ENCODE measurements at regions not wholly inside any gene's neighbourhood (a gene's known extent, or its start where the extent isn't known, plus 50 kb on each side); places are given as distances from the start of the nearest gene placed in this dataset.

DNA sequence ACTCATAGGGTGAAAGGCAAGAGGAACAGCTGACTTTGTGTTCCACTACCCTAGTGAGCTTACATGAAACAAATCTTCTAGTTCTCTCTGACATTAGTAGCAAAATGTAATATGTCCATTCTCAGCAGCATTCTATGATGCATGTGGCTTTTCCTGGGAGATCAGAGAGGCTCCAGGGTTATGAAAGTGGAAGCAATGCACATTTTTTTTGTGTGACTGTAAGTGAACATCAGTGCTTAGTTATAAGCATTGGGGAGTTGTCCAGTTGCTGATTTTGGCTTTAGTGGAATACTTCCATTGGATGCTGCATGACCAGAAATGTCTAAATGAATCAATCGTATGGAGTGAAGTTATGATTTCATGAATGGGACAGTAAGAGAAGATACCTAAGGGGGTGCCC is 255.9 kb downstream of the FAT3 start:
- peak; percentile 11 for DNase-seq (ENCODE audit: low spot score)

DNA sequence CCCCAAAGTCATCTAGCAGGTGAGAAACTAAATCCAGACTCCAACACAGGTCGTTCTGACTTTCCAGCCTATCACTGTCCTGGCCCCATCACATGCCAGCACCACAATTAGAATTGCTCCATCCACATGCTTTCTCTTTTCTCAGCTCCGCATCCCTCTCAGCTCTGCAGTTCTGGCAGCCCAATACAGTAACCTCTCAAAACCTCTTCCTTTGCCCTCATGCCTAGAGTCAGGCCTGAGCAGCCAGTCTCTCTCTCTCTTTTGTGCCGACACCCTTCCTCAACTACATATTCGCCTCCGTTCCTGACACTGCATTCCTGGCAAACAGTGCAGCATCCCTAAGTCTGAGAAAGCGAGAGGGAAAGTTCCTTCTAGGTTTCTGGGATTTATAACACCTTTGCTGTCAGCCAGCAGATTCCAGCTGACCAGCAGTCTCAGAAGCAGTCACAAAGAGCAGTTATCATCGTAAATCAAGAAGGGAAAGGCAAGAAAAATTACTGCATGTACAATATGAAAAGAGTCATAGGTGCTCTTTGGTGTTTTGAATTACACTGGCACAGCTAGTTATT is 258.0 kb downstream of the FAT3 start:
- no peak for DNase-seq (ENCODE audit: low spot score)

DNA sequence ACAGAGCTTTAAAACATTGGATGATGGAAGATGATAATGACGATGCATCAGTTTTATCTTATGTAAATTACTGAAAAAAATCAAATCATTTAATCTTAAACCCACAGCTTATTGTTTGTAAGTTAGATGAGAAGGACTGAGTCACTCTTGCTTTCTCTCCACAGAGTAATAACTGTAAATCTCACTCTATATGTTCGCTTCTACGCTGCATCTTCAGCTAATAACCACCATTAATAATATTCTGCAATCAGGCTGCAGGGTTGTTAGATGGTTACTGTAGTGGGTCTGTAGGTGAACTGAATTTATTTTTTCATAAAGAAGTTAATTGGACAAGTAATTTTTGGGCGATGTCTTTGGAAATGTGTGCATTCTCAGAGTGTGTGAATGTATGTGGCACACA is 260.0 kb downstream of the FAT3 start:
- no peak for DNase-seq (ENCODE audit: low spot score)

DNA sequence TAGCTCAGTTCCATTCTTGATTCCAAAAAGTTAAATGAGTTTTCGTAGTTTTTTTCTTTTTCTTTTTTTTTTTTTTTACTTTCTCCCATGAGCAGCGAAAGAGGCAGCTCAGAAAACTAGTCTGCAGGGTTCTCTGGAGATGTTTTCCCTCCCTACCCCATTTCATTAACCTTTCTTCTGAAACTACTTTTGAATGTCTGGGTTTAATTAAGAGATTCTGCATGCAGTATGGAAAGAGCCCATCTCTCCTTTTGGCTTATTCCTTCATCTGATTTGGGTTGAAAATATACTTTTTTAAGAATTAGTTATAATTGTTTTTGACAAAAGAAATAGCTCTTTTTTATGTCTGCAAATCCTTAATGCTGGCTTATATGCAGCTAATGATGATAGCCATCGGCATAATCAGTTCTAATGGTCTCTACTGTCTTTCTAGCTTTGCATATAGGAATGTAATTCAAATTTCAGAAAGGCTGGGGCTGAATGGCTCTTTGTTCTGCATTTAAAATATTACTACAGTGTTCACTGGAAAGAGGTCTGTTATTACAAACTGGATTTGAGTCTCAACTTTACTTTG is 265.3 kb downstream of the FAT3 start:
- DNase-seq (ENCODE audit: low spot score): no peak

DNA sequence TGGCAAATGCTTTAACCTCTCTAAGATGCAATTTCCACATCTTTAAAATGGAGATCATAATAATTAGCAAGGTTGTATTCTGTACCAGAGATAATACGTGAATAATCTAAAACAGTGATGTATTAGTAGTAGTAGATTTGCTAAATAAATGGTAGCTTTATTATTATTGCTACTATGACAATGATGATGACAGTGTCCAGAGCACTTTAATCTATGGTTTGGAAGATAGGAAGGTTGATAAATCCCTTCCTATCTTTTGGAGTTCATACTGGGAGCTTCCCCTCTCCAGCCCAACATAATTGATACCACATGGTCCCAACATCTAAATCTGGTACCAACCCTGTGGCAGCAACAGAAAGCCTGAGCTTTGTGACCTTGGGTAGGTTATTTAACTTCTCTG is 267.8 kb downstream of the FAT3 start:
- no peak for DNase-seq (ENCODE audit: low spot score)

DNA sequence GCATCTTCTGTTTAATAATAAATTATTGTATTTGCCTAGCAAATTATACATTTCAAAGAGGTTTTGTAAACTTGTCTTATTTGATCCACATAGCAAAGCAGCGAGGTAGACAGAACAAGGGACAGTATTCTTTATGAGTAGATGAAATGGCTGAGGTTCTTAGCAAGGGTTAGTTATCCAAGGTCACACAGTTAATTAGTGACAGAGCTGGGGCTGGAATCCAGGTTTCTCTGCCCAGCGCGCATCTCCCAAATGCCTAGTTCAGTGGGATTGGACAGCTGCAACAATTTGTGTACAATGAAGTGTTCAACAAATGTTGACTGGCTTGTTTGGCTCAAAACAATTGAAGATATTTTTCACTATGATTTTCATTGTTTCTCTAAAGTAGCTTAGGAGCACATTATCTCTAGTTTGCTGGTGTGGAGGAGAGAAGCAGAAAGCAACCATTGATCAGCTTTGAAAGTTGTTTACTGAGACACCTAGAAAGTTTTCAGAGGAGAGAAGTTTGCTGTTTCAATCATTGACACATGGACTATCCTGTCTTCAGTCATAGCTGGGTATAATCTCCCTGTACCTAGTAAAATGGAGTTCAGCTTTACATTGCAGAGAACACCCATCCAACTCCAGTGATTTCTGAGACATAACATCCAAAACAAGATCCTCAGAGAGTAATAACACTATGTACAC is 270.6 kb downstream of the FAT3 start:
- no peak for DNase-seq (ENCODE audit: low spot score)

DNA sequence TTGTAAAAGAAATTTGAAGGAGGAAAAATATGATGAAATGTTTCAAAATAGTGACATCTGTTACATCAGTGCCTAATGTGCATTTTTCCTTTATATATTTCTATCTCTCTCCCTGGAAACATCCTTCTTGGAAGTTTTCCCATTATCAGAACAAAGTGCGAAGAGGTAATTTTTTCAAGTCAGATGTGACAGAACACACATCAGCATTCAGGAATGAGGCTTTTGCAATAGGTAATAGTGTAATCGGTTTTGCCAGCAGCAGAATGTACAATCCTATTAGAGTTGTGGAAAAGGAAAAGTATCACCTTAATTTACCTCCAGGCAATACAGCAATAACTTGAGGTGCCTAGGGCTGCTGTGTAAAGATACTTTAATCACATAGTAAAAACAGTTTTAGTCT is 275.8 kb downstream of the FAT3 start:
- DNase-seq (ENCODE audit: low spot score): no peak

DNA sequence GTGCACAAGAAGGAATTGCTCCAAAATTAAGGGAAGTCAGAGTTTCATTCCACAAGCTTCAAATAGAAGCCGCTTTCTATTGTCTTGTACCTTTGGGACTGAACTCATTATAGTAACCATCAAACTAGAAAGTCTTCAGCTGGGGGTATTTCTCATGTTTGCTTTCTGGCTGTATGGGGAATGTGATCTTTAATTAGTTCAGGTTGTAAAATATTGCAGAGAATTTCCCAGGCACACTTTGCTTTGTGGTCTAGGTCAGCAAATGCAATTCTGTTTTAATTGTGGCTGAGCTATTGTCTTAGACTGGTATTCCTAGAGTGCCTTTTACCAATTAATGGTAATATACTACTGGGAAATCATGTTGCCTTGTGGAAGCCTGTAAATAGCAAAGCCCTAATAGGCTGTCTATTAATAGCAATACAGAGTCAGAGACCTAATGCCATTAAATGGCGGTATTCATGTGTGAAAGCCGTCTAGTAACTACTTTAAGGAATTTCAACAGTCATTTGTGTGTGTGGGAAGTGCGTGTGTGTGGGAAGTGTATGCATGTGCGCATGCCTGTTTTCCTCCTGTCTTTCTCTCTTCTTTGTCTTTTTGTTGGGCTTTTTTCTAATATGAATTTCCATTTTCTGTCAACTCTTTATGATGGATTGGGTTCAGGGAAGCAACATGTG is 276.6 kb downstream of the FAT3 start:
- DNase-seq (ENCODE audit: low spot score): no peak

DNA sequence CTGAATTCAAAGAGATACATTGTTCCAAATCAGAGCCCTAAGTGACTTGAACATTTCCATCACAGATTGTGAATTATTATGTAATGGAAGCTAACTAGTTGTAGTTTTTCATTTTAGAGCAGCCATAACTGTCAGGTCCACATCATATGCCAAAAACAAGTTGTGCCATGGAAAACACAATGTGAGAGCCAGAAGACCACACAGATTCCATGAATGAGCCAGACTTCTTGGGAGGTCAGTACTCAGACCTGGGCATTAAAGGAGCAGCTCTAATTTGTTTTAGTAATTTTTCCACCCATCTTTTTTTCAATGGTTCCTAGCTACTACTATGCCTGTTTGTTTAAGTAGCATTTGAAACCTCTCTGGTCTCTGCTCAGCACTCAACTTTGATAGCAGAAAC is 279.4 kb downstream of the FAT3 start:
- DNase-seq (ENCODE audit: low spot score): no peak

DNA sequence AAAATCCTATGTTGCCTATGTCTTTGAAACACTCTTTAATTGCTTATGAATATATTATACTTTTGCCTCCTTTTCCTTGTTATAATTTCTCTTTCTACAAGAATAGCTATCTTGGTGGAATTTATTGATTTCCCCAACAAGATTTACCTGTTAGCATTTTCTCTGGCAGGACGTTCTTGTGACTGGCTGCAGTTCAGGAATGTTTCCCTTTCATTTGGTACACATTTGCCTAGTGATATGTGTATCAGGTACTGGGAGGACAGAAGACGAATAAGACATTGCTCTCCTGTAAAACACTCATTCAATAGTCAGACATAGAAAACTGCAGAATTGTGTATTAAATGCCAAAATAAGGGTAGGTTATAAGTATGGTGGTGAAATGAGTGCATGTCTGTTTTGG is 279.9 kb downstream of the FAT3 start:
- DNase-seq (ENCODE audit: low spot score): no peak

DNA sequence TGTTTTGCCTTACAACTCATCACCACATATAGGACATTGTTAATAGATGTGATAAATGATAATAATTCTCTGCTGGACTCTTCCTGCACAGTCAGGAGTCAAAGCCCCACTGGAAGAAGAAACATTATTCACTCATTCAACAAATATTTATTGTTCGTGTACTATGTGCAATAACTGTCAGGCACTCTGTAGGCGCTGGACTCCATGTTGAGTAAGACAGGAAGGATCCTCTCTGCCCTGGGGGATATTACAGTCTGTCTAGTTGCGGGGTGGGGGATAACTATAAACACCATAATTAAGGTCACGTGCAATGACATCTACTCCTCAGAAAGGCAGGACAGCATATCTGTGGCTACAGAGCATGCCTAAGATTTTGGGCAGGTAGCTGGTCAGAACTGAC is 281.1 kb downstream of the FAT3 start:
- DNase-seq (ENCODE audit: low spot score): no peak

DNA sequence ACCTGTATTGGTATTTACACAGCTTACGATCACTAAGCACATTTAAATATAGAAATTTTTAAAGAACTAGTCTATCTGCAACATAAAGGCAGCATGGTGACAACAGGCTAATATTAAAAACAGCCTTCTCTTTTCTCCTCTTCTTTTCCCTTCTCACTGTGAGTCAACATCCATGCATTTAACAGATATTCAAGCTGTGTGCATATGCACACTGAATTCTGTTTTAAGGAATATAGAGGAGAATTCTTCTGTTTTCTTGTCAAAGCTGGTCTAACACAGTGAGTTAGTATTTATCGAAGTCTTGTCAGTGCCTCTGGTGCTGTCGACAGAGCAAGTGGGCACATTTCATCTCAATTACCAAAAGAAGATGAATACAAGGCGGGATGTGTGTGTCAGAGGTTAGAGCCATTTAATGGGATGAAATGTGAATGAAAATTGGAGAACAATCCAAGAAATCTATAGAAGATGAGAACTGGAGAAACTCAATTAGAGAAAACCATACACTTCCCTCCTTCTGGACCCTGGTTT is 282.3 kb downstream of the FAT3 start:
- DNase-seq (ENCODE audit: low spot score): no peak

DNA sequence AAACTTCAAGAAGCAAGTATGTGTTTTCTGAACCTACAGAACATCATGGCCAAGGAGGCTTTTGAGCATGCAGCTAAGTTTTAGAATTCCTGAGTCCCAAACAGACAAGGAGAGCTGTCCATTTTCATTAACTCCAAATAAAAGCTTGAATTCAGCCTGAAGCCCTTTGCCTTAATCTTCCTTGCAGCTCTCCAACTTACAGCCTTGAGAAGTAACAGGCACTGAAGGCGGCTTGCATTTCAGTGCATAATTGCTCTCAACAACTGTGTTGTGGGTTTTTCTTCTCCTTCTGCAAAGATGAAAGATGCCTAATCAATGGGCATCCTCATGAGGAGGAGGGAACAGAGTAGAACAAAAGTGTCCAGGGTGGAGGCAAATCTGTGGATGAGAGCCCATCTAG is 286.0 kb downstream of the FAT3 start:
- no peak for DNase-seq (ENCODE audit: low spot score)

DNA sequence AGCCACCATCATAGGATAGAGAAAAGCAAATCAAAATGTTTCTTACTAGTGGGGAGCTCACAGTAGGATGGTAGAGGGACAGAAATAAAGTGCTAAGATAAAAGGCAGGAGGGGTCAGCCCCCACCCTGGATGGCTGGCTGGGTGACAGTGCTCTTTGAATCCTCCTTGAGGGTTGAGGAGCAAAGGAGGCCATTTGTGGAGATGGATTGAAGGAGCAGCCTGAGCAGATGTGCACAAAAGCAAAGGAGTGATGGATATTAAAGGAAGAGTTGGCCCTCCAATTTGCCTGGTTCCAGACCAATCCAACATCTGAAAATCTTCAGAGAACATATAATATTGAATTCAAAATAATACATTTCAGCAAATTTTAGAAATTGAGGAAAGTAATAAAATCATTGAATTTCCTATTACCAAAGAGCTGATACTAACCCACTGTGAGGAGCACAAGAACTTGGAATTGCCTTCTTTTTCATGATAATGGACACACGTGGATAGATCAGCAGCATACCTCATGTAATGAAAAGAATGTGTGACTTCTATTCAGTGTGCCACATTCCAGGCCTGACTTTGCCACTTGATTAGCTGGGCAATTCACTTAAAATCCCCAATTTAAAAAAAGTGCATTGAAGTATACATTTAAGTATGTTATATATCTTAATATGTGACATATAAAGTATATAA is 287.0 kb downstream of the FAT3 start:
- no peak for DNase-seq (ENCODE audit: low spot score)

DNA sequence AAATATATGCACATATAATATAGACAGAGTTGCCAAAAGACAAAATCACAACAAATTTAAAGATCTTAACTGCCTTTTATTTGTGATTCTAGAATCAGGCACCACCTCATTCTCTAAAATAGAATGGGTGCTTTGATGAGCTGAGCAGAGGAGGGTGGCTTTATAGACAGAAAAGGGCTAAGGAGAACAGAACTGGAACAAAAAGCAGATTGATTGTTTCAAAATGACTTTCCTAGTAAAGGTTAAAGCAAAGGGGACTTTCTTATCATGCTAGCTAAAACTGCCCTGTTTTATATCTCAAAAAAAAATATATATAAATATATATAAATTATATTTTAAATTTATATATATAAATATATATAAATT is 287.6 kb downstream of the FAT3 start:
- no peak for DNase-seq (ENCODE audit: low spot score)

DNA sequence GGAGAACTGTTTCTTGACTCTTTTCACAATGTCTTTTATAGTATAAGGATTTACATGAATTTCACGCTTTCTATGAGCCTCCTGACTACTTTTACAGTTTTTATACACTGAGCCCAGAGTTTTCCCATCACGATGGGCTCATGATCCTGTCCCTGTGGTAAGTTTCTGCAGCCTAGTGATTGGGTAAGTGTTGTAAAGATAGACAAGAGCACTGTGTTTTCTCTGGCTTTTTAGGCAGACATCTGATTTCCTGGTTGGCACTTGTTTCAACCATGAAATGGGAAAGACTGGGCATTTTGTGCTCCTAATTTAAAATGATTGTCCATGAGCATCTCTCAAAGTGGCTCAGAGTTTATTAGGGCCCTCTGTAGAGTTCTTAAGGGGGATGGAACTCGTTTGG is 299.0 kb downstream of the FAT3 start:
- DNase-seq (ENCODE audit: low spot score): no peak

DNA sequence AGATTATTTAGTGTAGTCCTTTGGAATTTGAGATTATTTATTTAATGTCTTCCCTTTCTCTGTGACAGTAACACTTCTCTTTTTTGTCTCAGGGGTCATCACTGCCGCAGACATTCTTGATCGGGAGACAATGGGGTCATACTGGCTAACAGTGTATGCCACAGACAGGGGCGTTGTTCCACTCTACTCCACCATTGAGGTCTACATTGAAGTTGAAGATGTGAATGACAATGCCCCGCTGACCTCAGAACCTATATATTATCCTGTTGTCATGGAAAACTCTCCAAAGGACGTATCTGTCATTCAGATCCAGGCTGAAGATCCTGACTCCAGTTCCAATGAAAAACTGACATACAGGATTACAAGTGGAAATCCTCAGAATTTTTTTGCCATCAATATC is 299.9 kb downstream of the FAT3 start:
- no peak for DNase-seq (ENCODE audit: low spot score)

DNA sequence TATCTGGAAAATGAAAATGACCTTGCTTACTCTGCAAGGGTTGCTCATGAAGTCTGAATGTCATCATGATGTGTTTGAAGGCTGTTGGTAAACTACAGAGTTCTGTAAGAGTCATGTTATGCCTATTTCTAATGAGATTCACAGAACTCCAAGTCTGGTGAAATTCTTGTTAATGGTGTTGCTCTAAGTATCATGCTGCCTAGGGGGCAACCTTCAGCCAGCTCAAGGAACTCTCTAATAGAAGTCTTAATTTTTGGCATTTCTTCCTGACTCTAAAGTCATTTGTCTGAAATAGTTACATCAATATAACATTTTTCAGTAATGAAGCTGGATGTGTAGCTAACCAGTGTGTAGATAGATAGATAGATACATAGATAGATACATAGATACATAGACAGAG is 302.8 kb downstream of the FAT3 start:
- DNase-seq (ENCODE audit: low spot score): no peak

DNA sequence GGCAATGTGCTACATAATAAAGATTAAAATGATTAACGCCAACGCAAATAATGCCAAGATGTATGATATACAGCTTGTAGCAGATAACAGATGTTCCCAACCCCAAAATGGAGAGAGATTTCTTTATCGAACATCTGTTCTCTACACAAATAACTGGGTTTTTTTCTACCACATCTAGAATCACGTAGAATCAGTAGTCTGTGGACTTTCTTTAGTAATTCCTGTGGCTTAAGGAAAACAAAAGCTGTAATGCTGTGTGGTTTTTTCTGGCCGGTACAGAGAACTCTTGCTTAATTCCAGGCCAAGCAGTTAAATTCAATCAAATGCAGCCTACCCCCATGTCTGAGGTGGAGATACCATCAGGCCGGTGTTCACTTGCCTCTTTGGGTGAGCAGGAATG is 303.4 kb downstream of the FAT3 start:
- DNase-seq (ENCODE audit: low spot score): peak; percentile 17

DNA sequence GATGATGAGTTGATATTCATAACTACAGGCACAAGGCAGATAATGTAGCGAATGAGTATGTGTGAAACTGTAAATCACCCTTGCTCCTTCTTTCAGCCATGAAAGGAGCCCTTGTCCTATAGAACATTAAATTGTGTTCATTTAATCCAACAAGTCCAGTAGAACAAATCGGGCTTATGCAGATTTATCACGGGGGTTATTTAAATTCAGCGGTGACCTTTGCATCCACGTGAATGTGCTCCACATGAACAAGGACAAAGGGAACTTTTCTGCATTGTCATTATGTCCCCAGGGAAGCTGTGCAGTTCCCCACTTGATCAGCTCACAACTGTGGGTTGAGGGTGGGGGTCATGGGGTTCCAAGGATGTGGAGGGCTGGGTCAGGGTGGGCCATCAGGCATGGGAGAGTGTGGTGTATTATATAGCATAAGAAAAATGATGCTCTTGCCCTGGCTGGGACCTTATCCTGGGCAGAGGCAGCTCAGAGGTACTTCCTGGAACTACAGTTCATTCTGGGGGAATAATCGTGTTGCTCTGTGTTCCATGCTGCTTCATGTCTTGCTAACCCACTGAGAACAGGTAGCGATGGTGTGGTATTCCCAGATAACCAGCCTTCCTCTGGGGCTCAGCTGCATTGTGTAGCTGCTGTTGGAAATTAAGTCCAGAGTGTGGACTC is 306.6 kb downstream of the FAT3 start:
- DNase-seq (ENCODE audit: low spot score): no peak

DNA sequence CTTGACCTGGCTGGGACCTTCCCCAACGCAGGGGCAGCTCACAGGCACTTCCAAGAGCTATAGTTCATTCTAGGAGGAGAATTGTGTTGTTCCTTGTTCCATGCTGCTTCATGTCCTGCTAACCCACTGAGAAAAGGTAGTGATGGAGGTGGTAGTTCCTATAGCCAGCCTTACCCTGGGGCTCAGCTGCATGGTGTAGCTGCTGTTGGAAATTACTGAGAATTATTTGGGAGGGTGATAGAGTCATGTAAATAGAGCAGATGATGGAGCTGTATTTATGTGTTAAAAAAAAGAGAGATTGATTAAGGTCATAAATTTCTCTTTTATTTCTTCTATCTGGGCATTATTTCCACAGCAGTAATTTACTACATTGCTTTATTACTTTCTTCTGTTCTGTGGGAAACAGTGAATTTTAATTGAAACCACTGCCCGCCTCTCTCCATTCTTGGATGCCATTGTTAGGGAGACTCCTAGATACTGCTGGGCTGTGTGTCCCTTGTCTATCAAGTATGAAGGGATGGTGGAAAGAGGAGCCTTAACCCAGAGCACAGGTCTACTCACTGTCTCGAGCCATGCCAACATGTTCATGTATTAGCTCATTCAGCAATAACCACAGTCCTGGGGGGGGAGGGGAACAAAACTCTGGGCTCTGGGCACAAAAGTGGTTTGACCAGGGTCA is 309.2 kb downstream of the FAT3 start:
- DNase-seq (ENCODE audit: low spot score): no peak

DNA sequence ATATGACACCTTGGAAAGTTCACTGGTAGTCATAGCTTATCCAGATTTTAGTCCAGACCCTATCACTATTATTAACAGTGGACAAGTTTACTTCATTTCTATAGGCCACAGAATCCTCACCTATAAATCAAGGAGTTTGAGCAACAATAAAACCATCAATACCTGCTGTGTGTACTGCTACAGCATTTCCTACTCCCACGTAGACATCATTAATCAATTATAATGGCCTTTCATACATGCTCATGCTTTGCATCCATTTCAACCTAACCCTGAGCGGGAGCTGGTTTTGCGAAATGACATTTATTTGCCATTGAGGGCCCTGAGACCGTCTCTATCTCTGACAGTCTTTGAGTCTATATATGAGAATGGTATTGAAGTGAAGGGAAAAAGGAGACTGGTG is 312.3 kb downstream of the FAT3 start:
- DNase-seq (ENCODE audit: low spot score): no peak
